ENCODE measurements at regions not wholly inside any gene's neighbourhood (a gene's known extent, or its start where the extent isn't known, plus 50 kb on each side); places are given as distances from the start of the nearest gene placed in this dataset.

DNA sequence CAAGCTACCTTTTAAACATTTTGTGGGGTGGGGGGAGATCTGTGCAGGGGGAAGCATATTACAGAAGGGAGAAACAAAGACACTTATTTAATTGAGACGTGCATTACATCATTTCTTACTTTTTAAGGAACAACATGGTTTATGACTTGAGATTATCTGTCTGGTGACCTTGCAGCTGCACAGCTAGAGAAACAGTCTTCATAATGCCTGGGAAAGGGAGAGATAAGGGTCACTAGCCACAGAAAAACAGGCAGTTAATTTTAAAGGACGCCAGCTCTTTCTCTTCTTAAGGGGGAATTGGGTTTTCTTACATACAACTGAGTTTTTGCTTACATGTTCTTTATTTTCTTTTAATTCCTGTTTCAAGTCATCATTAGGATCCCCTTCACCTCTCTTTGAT is 147.9 kb downstream of the SST start:
- no peak for TF ChIP-seq CTCF (conservative IDR thresholded peaks at IDR 0.05; ENCODE audit: low read length)
- no peak overlapping the region for H3K4me3 ChIP-seq (ENCODE audit: low read length)
- DNase-seq (ENCODE audit: low read depth): no peak

DNA sequence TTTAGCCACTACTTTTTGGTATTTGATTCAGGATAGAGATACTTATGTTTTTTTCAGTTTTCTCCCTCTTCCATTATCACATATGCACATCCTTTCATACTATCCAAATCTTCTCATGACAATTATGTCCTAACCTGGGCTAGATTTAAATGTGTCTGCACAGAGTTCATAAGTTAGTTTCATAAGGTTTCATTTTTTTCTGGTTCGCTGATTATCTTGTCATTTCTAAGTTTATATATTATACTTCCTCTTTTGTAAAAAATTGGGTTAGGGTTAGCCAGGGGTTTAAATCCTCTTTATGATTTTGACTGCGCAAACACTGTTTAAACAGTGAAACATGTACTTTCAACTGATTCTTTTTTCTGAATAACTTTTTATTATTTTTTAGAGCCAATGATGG is 148.6 kb downstream of the SST start:
- TF ChIP-seq CTCF (conservative IDR thresholded peaks at IDR 0.05; ENCODE audit: low read length): no peak
- no peak overlapping the region for H3K4me3 ChIP-seq (ENCODE audit: low read length)
- DNase-seq (ENCODE audit: low read depth): no peak

- peak; percentile 70 for DNase-seq (ENCODE audit: low read depth)
- TF ChIP-seq CTCF (conservative IDR thresholded peaks at IDR 0.05; ENCODE audit: low read length): no peak
- H3K4me3 ChIP-seq (ENCODE audit: low read length): no peak overlapping the region
These were observed 149.9 kb downstream of the SST start for GRCh38 chr3:187520027-187520945.

- TF ChIP-seq CTCF (conservative IDR thresholded peaks at IDR 0.05; ENCODE audit: low read length): no peak
- no peak overlapping the region for H3K4me3 ChIP-seq (ENCODE audit: low read length)
- DNase-seq (ENCODE audit: low read depth): peak; percentile 78
These were observed 150.7 kb downstream of the SST start for GRCh38 chr3:187519428-187519890.

GRCh38 chr3:187518616-187519015 is 150.4 kb downstream of the RTP4 start:
- no peak for TF ChIP-seq CTCF (conservative IDR thresholded peaks at IDR 0.05; ENCODE audit: low read length)
- DNase-seq (ENCODE audit: low read depth): no peak
- no peak overlapping the region for H3K4me3 ChIP-seq (ENCODE audit: low read length)

DNA sequence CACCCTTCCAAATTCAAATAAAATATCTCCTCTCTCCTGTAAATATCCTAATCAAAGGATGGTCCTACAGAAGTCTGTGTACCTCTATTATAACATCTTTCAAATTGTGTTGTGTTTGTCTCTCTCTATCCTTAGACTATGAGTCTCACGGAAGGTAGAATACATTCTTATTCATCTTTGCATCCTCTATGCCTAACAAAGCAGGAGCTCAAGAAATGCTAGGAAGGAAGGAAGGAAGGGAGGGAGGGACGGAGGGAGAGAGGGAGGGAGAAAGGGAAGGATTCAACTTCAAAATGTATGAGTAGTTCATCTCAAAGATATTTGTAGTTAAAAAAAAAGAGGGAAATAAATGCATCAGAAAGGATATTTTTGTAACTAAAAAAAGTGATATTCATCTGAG is 150.0 kb downstream of the RTP4 start:
- no peak for DNase-seq (ENCODE audit: low read depth)
- no peak overlapping the region for H3K4me3 ChIP-seq (ENCODE audit: low read length)
- no peak for TF ChIP-seq CTCF (conservative IDR thresholded peaks at IDR 0.05; ENCODE audit: low read length)

Measured in AG10803 (cell line).